ENCODE measurements at regions not wholly inside any gene's neighbourhood (a gene's known extent, or its start where the extent isn't known, plus 50 kb on each side); places are given as distances from the start of the nearest gene placed in this dataset.

DNA sequence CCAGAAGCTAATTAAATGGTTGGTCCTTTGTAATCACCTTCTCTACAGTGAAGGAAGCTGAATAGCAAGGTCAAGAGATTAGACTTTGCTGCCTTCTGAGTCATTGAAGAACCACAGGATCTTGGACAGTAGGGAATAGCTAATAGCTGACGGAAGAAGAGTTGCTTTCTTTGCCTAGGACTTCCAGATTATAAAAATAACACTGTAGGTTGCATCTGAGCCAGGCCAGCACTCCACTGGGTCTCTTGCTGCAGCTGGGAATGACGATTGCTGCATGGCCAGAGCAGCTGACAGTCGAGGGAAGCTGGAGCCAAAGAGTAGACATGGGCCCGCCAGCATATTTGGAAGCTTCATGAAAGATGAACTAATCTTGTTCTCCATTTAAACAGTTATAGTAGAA lies 81.5 kb upstream of the KCNMB2 start:
- H3K9me3 ChIP-seq (ENCODE audit: low read depth, low read length): no peaks in the 10 kb centered on the region
- H3K9ac ChIP-seq (ENCODE audit: insufficient read length): no peak overlapping the region
- no peak overlapping the region for H3K27ac ChIP-seq
- no peaks in the 10 kb centered on the region for H3K36me3 ChIP-seq (ENCODE audit: insufficient read depth, low read length)
- TF ChIP-seq POLR2AphosphoS5 (IDR thresholded peaks at IDR 0.05; ENCODE audit: borderline replicate concordance, low read depth, low read length) (no peak), EZH2 (IDR thresholded peaks at IDR 0.05) (no peak), FOXP2 (optimal IDR thresholded peaks at IDR 0.05; ENCODE audit: control extremely low read depth, extremely low read length, insufficient read depth) (no peak)
- no peak for DNase-seq (ENCODE audit: low read depth, low spot score)
- no peak overlapping the region for H3K4me3 ChIP-seq

- TF ChIP-seq EZH2 (IDR thresholded peaks at IDR 0.05) (no peak), POLR2AphosphoS5 (IDR thresholded peaks at IDR 0.05; ENCODE audit: borderline replicate concordance, low read depth, low read length) (no peak), FOXP2 (optimal IDR thresholded peaks at IDR 0.05; ENCODE audit: control extremely low read depth, extremely low read length, insufficient read depth) (no peak)
- no peak overlapping the region for H3K27ac ChIP-seq
- H3K36me3 ChIP-seq (ENCODE audit: insufficient read depth, low read length): no peaks in the 10 kb centered on the region
Observed at GRCh38 chr3:178455226-178455625, 81.0 kb upstream of the KCNMB2 start.

GRCh38 chr3:178455946-178456345 lies 80.3 kb upstream of the KCNMB2 start:
- TF ChIP-seq POLR2AphosphoS5 (IDR thresholded peaks at IDR 0.05; ENCODE audit: borderline replicate concordance, low read depth, low read length): no peak
- no peak for TF ChIP-seq FOXP2 (optimal IDR thresholded peaks at IDR 0.05; ENCODE audit: control extremely low read depth, extremely low read length, insufficient read depth)
- TF ChIP-seq EZH2 (IDR thresholded peaks at IDR 0.05): no peak
- Histone ChIP-seq H3K4me3 (no peak overlapping the region), H3K9ac (ENCODE audit: insufficient read length) (no peak overlapping the region), H3K36me3 (ENCODE audit: insufficient read depth, low read length) (no peaks in the 10 kb centered on the region), H3K27ac (no peak overlapping the region), H3K9me3 (ENCODE audit: low read depth, low read length) (no peaks in the 10 kb centered on the region)
- DNase-seq (ENCODE audit: low read depth, low spot score): no peak

More at GRCh38 chr3:178455226-178455625, 81.0 kb upstream of the KCNMB2 start:
- Histone ChIP-seq H3K9me3 (ENCODE audit: low read depth, low read length) (no peaks in the 10 kb centered on the region), H3K9ac (ENCODE audit: insufficient read length) (no peak overlapping the region), H3K4me3 (no peak overlapping the region)
- DNase-seq (ENCODE audit: low read depth, low spot score): no peak

DNA sequence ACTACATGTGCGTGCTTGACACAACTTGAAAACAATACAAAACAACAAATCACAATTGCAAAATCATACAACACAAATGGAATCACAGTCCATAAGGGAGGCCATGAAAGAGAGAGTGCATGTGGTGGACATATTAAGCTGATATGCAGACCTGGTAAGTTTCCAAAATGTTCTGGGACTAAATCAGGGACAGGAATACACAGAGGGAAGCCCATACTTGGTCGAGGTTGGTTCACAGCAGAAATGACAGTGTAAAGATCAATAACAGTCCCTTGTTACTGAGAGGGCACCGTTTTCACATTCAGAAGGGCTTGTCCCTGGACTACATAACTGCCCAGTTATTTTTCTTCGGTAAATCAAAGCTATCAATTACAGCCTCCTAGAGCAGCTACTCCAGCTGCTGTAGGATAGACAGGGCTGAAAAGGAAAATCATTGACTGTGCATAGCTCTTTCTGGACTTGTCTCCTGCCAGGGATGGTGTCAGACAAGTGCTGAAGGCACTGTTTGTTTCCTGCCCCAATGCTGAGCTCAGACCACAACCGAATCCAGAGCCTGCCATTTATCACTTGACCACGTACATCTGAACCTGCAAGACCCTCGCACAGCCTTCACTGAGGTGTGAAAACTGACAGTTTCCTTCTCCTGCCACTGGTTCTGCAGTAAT lies 79.5 kb upstream of the KCNMB2 start:
- no peak overlapping the region for H3K9ac ChIP-seq (ENCODE audit: insufficient read length)
- H3K9me3 ChIP-seq (ENCODE audit: low read depth, low read length): no peaks in the 10 kb centered on the region
- TF ChIP-seq FOXP2 (optimal IDR thresholded peaks at IDR 0.05; ENCODE audit: control extremely low read depth, extremely low read length, insufficient read depth) (no peak), POLR2AphosphoS5 (IDR thresholded peaks at IDR 0.05; ENCODE audit: borderline replicate concordance, low read depth, low read length) (no peak), EZH2 (IDR thresholded peaks at IDR 0.05) (no peak)
- H3K27ac ChIP-seq: no peak overlapping the region
- H3K4me3 ChIP-seq: no peak overlapping the region
- H3K36me3 ChIP-seq (ENCODE audit: insufficient read depth, low read length): no peaks in the 10 kb centered on the region
- no peak for DNase-seq (ENCODE audit: low read depth, low spot score)

DNA sequence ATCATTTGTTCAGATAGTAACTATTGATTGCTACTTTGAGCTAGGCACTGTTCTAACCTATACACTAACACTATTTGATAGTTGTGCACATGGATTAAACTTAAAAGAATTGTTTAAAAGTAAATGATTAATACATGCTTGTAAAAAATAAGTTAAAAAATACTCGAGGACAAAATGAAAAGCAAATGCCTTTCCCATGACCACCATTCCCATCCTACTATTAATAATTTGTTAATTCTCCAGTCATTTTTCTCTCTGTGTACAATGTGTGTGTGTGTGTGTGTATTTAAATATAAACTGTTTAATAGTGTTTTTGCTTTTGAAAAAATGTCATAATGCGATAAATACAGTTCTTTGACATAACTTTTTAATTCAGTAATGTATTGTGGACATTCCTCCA lies 78.7 kb upstream of the KCNMB2 start:
- Histone ChIP-seq H3K9me3 (ENCODE audit: low read depth, low read length) (no peaks in the 10 kb centered on the region), H3K9ac (ENCODE audit: insufficient read length) (no peak overlapping the region), H3K4me3 (no peak overlapping the region), H3K36me3 (ENCODE audit: insufficient read depth, low read length) (no peaks in the 10 kb centered on the region), H3K27ac (no peak overlapping the region)
- DNase-seq (ENCODE audit: low read depth, low spot score): no peak
- TF ChIP-seq FOXP2 (optimal IDR thresholded peaks at IDR 0.05; ENCODE audit: control extremely low read depth, extremely low read length, insufficient read depth) (no peak), POLR2AphosphoS5 (IDR thresholded peaks at IDR 0.05; ENCODE audit: borderline replicate concordance, low read depth, low read length) (no peak), EZH2 (IDR thresholded peaks at IDR 0.05) (no peak)

DNA sequence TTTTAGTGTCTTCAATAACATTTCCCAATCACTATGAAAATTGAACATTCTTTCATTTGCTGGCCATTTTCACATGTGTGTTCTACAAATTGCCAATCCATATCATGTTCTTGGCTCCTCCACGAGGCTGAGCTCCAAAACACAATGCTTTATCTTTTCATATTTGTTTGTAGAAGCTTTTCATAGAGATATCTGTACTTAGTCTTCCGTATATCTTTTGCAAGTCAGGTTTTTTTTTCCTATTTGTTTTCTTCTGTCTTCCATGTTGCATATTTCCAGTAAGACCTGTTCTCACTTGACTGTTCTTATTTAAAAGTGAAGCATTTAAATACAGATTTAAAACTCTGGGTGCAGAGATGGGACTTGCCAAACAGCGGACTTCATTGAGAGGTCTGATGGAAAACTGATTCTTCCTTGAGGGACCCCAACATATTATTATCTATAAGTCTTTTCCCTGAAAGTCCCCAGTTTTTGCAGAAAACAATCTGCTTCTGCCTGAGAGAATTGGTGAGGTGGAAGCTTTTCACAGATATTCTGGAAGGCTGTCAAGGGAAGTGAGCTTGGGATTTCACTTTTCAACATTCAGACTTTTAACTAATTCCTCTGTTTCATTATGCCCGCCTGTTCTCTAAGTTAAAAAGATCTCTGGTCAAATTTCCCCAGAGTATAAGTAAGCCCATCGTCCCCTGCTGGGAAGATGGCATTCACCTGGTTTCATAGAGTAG lies 77.8 kb upstream of the KCNMB2 start:
- no peak overlapping the region for H3K4me3 ChIP-seq
- TF ChIP-seq EZH2 (IDR thresholded peaks at IDR 0.05): no peak
- no peak for TF ChIP-seq FOXP2 (optimal IDR thresholded peaks at IDR 0.05; ENCODE audit: control extremely low read depth, extremely low read length, insufficient read depth)
- no peak for TF ChIP-seq POLR2AphosphoS5 (IDR thresholded peaks at IDR 0.05; ENCODE audit: borderline replicate concordance, low read depth, low read length)
- H3K9ac ChIP-seq (ENCODE audit: insufficient read length): no peak overlapping the region
- no peaks in the 10 kb centered on the region for H3K36me3 ChIP-seq (ENCODE audit: insufficient read depth, low read length)
- H3K9me3 ChIP-seq (ENCODE audit: low read depth, low read length): no peaks in the 10 kb centered on the region
- no peak overlapping the region for H3K27ac ChIP-seq
- no peak for DNase-seq (ENCODE audit: low read depth, low spot score)

GRCh38 chr3:178459038-178459410 lies 77.2 kb upstream of the KCNMB2 start:
- Histone ChIP-seq H3K9ac (ENCODE audit: insufficient read length) (no peak overlapping the region), H3K27ac (no peak overlapping the region), H3K4me3 (no peak overlapping the region), H3K36me3 (ENCODE audit: insufficient read depth, low read length) (no peaks in the 10 kb centered on the region), H3K9me3 (ENCODE audit: low read depth, low read length) (no peaks in the 10 kb centered on the region)
- DNase-seq (ENCODE audit: low read depth, low spot score): no peak
- TF ChIP-seq POLR2AphosphoS5 (IDR thresholded peaks at IDR 0.05; ENCODE audit: borderline replicate concordance, low read depth, low read length) (no peak), FOXP2 (optimal IDR thresholded peaks at IDR 0.05; ENCODE audit: control extremely low read depth, extremely low read length, insufficient read depth) (no peak), EZH2 (IDR thresholded peaks at IDR 0.05) (no peak)

- H3K9me3 ChIP-seq (ENCODE audit: low read depth, low read length): no peaks in the 10 kb centered on the region
- no peak overlapping the region for H3K27ac ChIP-seq
- H3K4me3 ChIP-seq: no peak overlapping the region
- DNase-seq (ENCODE audit: low read depth, low spot score): no peak
- H3K36me3 ChIP-seq (ENCODE audit: insufficient read depth, low read length): no peaks in the 10 kb centered on the region
- no peak overlapping the region for H3K9ac ChIP-seq (ENCODE audit: insufficient read length)
- TF ChIP-seq POLR2AphosphoS5 (IDR thresholded peaks at IDR 0.05; ENCODE audit: borderline replicate concordance, low read depth, low read length) (no peak), FOXP2 (optimal IDR thresholded peaks at IDR 0.05; ENCODE audit: control extremely low read depth, extremely low read length, insufficient read depth) (no peak), EZH2 (IDR thresholded peaks at IDR 0.05) (no peak)
Observed at GRCh38 chr3:178465260-178466180, 70.7 kb upstream of the KCNMB2 start.

Measured in SK-N-MC (cell line).